ENCODE measurements at regions not wholly inside any gene's neighbourhood (a gene's known extent, or its start where the extent isn't known, plus 50 kb on each side); places are given as distances from the start of the nearest gene placed in this dataset.
A peak's percentile ranks its signal among the peaks of the same experiment; 100 is the strongest.

- WGBS, 2 donors = 58 to 77% methylated on average over 14 of the region's 14 CpGs
- Histone ChIP-seq H3K9me3 (no peaks in the 10 kb centered on the region), H3K4me3 (replicated peaks in 1 of 3) (no peak overlapping the region), H3K27ac (peak overlapping the region in 2 of 3 donors; percentile 45 to 57), H3K27me3 (no peaks in the 10 kb centered on the region), H3K4me1 (peaks cover 21 to 54% of the 10 kb centered on the region in 2 donors), H3K36me3 (no peaks in the 10 kb centered on the region)
- peak; percentile 21 to 26 for DNase-seq
- intact Hi-C loops (cut with DNase I) = no loop called here
- TF ChIP-seq POLR2A (IDR thresholded peaks at IDR 0.05) (no peak), CTCF (IDR thresholded peaks at IDR 0.05) (no peak)
Measured at GRCh38 chr1:9437961-9438430, 101.3 kb upstream of the SLC25A33 start.

GRCh38 chr1:9438431-9439073 lies 100.7 kb upstream of the SLC25A33 start:
- H3K27ac ChIP-seq = peak overlapping the region in 2 of 3 donors; percentile 45 to 57
- DNase-seq = peak; percentile 30
- no peaks in the 10 kb centered on the region for H3K9me3 ChIP-seq
- H3K4me3 ChIP-seq (replicated peaks in 1 of 3) = no peak overlapping the region
- peaks cover 25 to 60% of the 10 kb centered on the region in 2 donors for H3K4me1 ChIP-seq
- intact Hi-C loops (cut with DNase I) = no loop called here
- H3K27me3 ChIP-seq = no peaks in the 10 kb centered on the region
- 60 to 71% methylated on average over 12 of the region's 12 CpGs for WGBS, 2 donors
- TF ChIP-seq POLR2A (IDR thresholded peaks at IDR 0.05) = no peak
- TF ChIP-seq CTCF (IDR thresholded peaks at IDR 0.05) = no peak
- no peaks in the 10 kb centered on the region for H3K36me3 ChIP-seq

GRCh38 chr1:9439074-9439761 lies 100.0 kb upstream of the SLC25A33 start:
- no peak for DNase-seq
- no peaks in the 10 kb centered on the region for H3K9me3 ChIP-seq
- peak overlapping the region in 2 of 3 donors; percentile 37 to 57 for H3K27ac ChIP-seq
- 78 to 83% methylated on average over 9 of the region's 9 CpGs for WGBS, 2 donors
- intact Hi-C loops (cut with DNase I) = no loop called here
- no peaks in the 10 kb centered on the region for H3K36me3 ChIP-seq
- H3K27me3 ChIP-seq = no peaks in the 10 kb centered on the region
- no peak overlapping the region for H3K4me3 ChIP-seq (replicated peaks in 1 of 3)
- TF ChIP-seq POLR2A (IDR thresholded peaks at IDR 0.05) (no peak), CTCF (IDR thresholded peaks at IDR 0.05) (no peak)
- H3K4me1 ChIP-seq = peaks cover 32 to 67% of the 10 kb centered on the region in 2 donors

GRCh38 chr1:9440261-9440660 lies 99.0 kb upstream of the SLC25A33 start:
- no peak for DNase-seq
- 87 to 96% methylated on average over 7 of the region's 7 CpGs for WGBS, 2 donors
- H3K4me1 ChIP-seq = peaks cover 33 to 75% of the 10 kb centered on the region in 2 donors
- intact Hi-C loops (cut with DNase I) = no loop called here
- no peak overlapping the region for H3K4me3 ChIP-seq (replicated peaks in 1 of 3)
- no peak for TF ChIP-seq CTCF (IDR thresholded peaks at IDR 0.05)
- no peak for TF ChIP-seq POLR2A (IDR thresholded peaks at IDR 0.05)
- no peaks in the 10 kb centered on the region for H3K27me3 ChIP-seq
- peak overlapping the region in 2 of 3 donors; percentile 86 to 89 for H3K27ac ChIP-seq
- no peaks in the 10 kb centered on the region for H3K36me3 ChIP-seq
- H3K9me3 ChIP-seq = no peaks in the 10 kb centered on the region

GRCh38 chr1:9440763-9441194 lies 98.5 kb upstream of the SLC25A33 start:
- intact Hi-C loops (cut with DNase I) = no loop called here

More at GRCh38 chr1:9440763-9441194, 98.5 kb upstream of the SLC25A33 start:
- WGBS, 2 donors = 71 to 82% methylated on average over 3 of the region's 3 CpGs
- TF ChIP-seq POLR2A (IDR thresholded peaks at IDR 0.05) (no peak), CTCF (IDR thresholded peaks at IDR 0.05) (no peak)
- Histone ChIP-seq H3K9me3 (no peaks in the 10 kb centered on the region), H3K4me3 (replicated peaks in 1 of 3) (no peak overlapping the region), H3K27me3 (no peaks in the 10 kb centered on the region), H3K4me1 (peaks cover 33 to 73% of the 10 kb centered on the region in 2 donors), H3K36me3 (no peaks in the 10 kb centered on the region), H3K27ac (peak overlapping the region; percentile 83 to 89 (median 86))
- peak in 1 of 2 donors; percentile 30 for DNase-seq

All from thyroid gland (tissue), 4 donors.